ENCODE measurements at regions not wholly inside any gene's neighbourhood (a gene's known extent, or its start where the extent isn't known, plus 50 kb on each side); places are given as distances from the start of the nearest gene placed in this dataset.
"Not testable (repeated sequence)": the region's sequence is repeated elsewhere in the genome, so short reads cannot be mapped to it uniquely, and the experiment has no call there.

- DNase-seq = no peak
Observed at GRCh38 chr17:31798205-31798724, 60.8 kb downstream of the COPRS start.

DNA sequence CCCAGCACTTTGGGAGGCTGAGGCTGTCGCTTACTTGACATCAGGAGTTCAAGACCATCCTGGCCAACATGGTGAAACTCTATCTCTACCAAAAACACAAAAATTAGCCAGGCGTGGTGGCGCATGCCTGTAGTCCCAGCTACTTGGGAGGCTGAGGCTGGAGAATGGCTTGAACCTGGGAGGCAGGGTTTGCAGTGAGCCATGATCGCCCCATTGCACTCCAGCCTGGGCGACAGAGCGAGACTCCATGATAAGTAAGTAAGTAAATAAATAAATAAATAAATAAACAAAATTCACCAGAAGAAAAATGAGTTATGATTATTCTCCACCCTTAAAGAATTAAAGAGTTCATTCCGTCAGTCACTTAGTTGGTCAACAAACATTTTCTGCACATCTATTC is 63.1 kb downstream of the COPRS start:
- DNase-seq = not testable (repeated sequence)

DNA sequence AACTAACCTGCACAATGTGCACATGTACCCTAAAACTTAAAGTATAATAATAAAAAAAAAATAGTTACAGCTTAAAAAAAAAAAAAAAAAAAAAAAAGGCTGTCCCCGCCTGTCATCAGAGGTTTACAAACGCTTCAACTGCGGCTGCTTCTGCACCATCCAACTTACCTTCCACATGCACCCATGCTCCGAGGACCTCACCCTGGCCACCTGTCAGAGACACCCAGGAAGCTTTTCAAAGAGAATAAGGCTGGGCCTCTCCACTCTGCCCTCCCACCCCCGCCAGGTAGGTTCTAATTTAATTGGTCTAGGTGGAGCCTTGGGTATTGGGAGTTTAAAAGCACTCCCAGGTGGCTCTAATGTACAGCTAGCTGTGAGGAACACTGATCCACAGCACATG is 64.9 kb downstream of the COPRS start:
- DNase-seq = no peak

DNA sequence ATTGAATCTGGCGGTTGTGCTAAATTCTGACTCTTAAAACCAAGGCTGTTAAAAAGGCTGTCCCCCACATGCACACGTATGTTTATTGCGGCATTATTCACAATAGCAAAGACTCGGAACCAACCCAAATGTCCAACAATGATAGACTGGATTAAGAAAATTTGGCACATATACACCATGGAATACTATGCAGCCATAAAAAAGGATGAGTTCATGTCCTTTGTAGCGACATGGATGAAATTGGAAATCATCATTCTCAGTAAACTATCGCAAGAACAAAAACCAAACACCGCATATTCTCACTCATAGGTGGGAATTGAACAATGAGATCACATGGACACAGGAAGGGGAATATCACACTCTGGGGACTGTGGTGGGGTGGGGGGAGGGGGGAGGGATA is 65.4 kb downstream of the COPRS start:
- not testable (repeated sequence) for DNase-seq

DNA sequence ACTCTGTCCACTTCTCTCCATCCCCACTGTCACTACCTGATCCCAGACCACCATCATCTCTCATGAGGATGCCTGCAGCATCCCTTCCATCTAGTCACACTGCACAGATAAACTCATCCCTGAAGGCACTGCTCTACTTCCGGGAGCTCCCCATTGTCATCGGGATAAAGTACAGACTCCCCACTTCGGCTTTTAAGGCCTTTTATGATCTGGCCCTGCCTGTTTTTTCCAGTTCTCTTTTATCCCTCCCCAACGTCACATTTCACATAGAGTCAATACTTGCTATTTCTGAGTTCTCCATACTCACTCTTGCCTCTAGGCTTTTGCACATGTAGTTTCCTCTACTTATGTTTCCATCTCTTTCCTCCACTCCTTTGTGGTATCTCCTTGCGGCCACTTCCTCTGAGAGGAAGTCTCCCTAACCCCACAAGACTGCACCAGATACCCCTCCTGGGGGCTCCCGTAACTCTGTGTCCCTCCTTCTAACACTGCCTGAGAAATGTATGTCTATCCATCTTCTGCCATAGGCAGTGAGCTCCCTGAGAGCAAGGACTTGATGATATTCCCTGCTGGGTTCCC is 66.9 kb downstream of the COPRS start:
- DNase-seq = no peak

- DNase-seq = no peak
Observed at GRCh38 chr17:31789707-31790505, 69.1 kb downstream of the COPRS start.

GRCh38 chr17:31788956-31789355 is 70.1 kb downstream of the COPRS start:
- DNase-seq = no peak

DNA sequence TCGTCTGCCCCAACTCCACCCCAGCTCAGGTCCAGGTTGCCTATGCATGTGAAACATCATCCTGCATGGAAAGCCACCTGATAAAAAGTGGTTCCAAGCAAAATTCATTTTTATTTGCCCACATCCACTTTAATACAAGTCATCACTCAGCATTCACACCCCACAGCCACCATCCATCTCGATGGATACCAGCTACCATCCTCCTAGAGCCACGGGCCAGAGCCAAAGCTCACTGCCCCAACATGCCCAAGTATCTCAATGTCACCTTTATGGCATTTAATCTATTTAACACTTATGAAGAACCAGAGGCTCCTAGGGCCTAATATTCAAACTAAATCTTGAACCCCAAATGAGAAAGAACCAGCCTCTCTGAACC is 70.5 kb downstream of the COPRS start:
- DNase-seq = no peak

DNA sequence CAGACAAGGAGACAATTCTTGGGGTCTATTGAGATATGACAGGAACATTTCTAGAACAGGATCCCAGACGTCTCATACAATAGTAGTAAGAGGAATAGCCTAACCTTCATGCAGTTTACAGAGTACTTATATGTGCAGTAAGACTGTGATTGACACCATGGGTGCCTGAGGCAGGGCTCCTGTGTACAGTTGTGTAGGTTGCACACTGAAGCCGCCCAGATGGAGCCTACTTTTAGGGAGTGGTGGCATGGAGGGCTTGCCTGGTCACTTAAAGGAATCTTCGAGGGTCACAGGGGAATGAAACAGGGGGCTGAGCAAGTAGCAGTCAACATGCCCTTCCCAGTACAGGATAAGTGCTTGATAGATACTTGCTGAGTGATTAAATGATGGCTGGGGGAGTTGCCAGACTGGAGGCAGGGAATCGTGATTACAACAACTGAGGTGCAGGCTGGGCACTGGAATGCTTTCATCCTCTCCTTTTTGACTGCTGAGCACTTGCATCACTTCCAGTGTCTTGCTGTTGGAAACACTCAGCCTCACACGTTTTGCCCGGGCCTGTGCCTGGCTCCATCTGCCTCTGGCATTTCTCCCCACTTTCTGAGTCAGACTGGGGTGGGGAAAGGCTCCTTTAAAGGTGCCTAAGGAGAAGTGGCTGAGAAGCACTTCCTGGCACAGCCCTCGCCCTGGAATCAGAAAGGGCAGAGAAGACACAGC is 71.0 kb downstream of the COPRS start:
- DNase-seq = no peak

GRCh38 chr17:31786796-31787481 is 72.1 kb downstream of the COPRS start:
- no peak for DNase-seq

DNA sequence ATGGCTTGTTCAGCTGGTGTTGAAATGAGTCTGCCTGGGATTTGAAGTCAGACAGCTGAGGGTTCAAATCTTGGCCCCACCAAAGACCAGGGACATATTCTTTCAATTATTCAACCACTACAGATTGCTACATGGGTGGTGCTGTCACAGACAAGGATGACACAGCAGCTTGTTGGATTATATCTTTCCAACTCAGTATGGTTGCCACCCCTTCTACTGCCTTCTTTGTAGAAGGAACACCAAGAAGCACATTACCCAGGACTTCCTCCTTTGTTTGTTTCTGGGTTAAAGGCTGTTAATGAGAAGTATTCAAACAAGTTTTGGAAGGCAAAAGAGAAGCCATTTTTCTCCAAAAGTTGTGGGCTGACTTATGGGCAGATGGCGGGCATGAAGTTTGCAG is 78.6 kb downstream of the COPRS start:
- DNase-seq = no peak

- DNase-seq = no peak
Observed at GRCh38 chr17:31778523-31778922, 80.5 kb downstream of the COPRS start.

DNA sequence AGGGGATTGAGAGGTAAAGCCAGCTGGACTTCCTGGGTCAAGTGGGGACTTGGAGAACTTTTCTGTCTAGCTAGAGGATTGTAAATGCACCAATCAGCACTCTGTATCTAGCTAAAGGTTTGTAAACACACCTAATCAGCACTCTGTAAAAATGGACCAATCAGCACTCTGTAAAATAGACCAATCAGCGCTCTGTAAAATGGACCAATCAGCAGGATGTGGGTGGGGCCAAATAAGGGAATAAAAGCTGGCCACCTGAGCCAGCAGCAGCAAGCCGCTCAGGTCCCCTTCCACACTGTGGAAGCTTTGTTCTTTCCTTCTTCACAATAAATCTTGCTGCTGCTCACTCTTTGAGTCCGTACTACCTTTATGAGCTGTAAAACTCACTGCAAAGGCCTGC is 87.7 kb downstream of the COPRS start:
- not testable (repeated sequence) for DNase-seq

DNA sequence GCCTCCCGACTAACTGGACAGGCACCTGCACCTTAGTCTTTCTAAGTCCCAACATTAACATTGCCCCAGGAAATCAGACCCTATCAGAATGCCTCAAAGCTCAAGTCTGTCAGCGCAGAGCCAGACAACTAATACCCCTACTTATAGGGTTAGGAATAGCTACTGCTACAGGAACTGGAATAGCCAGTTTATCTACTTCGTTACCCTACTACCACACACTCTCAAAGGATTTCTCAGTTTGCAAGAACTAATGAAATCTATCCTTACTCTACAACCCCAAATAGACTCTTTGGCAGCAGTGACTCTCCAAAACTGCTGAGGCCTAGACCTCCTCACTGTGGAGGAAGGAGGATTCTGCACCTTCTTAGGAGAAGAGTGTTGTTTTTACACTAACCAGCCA is 88.5 kb downstream of the COPRS start:
- DNase-seq = not testable (repeated sequence)

DNA sequence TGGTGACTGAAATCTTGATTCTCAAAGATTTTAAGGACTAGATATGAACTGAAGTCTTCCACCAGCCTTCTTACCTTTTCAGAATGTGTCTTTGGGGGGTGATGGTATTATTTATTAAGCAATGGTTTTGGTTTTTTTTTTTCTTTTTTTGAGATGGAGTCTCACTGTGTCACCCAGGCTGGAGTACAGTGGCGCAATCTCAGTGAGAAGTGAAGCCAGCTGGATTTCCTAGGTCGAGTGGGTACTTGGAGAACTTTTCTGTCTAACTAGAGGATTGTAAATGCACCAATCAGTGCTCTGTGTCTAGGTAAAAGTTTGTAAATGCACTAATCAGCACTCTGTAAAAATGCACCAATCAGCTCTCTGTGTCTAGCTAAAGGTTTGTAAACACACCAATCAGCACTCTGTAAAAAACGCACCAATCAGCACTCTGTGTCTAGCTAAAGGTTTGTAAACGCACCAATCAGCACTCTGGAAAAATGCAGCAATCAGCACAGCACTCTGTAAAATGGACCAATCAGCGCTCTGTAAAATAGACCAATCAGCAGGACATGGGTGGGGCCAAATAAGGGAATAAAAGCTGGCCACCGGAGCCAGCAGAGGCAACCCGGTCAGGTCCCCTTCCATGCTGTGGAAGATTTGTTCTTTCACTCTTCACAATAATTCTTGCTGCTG is 97.1 kb downstream of the COPRS start:
- not testable (repeated sequence) for DNase-seq

DNA sequence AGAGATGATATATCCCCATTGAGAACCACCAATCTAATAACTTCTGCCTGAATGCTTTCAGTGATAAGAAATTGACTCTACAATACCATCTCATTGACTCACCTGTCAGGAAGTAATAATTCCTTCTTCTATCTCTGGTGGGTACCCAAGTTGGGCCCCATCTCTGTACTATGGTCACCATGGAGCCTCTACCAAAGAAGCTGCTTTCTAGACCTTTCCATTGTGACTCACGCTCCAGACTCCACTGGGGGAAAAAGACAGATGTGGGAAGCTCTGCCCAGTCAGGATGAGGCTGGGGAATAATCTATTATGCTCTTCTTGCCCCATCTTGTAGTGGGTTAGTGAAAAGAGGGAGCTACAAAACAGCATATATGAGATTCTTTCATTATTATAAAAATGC is 100.4 kb downstream of the COPRS start:
- no peak for DNase-seq

DNA sequence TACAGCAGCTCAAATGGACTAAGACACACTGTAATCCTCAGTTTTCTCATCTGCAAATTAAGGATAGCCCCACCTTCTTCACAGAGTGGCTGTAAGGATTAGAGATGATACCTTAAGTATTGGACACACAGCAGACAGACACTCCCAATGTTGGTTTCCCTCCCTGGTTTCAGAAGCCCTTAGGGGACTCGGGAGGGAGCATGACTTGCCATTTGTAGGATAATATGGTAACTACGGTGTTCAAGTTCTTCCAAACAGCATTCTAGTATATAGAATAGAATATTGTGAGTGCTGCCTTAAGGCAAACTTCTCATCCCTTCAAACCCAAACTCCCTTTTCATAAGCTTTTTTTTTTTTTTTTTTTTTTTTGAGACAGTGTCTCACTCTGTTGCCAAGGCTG is 101.9 kb downstream of the COPRS start:
- no peak for DNase-seq

DNA sequence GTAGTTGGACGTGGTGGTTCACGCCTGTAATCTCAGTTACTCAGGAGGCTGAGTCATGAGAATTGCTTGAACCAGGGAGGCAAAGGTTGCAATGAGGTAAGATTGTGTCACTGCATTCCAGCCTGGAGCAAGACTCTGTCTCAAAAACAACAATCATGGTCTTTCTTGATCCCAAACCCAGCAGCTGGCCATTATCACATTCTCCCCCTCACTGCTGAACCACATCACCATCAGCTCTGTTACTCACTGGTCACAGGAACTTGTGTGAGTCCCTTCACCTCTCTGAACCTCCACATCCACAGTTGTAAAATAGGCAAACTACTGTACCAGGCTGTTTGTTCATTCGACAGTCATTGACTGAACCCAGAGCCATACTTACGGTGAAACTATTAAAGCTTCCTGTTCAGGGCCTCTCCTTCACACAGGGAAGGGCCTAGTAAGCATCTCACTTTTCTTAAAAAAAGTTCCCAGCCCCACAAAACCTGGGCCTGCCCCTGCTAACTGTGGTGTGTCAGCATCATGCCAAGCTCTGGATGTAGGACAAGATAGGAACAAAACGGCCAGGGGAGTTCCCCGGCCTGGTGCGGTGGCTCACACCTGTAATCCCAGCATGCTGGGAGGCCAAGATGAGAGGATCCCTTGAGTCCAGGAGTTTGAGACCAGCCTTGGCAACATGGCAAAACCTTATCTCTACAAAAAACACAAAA is 104.7 kb downstream of the COPRS start:
- no peak for DNase-seq

- no peak for DNase-seq
Observed at GRCh38 chr17:31753011-31753410, 106.0 kb downstream of the COPRS start.

- no peak for DNase-seq
Observed at GRCh38 chr17:31752584-31752983, 106.5 kb downstream of the COPRS start.

GRCh38 chr17:31750578-31750977 is 108.5 kb downstream of the COPRS start:
- DNase-seq = no peak

GRCh38 chr17:31748881-31749280 is 110.2 kb downstream of the COPRS start:
- no peak for DNase-seq

All from stimulated activated CD4-positive, alpha-beta T cell treated with anti-CD3 and anti-CD28 coated beads, Interleukin-4, amount 100 ng/mL, for 1 hour (primary cell).